Amniotic stem cell (primary cell): ENCODE measurements at regions not wholly inside any gene's neighbourhood (a gene's known extent, or its start where the extent isn't known, plus 50 kb on each side); places are given as distances from the start of the nearest gene placed in this dataset.
"Not testable (repeated sequence)": the region's sequence is repeated elsewhere in the genome, so short reads cannot be mapped to it uniquely, and the experiment has no call there.

ENCODE experiments used
- DNase-seq: peaks from one replicate; lab custom pipeline; 2025; lab: John Stamatoyannopoulos, UW

DNA sequence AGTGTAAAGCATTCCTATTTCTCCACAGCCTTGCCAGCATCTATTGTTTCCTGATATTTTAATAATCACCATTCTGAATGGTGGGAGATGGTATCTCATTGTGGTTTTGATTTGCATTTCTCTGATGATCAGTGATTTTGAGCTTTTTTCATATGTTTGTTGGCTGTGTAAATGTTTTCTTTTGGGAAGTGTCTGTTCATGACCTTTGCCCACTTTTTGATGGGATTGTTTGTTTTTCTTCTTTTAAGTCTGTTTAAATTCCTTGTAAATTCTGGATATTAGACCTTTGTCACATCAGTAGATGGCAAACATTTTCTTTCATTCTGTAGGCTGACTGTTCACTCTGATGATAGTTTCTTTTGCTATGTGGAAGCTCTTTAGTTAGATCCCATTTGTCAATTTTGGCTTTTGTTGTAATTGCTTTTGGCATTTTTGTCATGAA, 461.5 kb upstream of the GCFC2 start:
- DNase-seq, result not testable (repeated sequence)

DNA sequence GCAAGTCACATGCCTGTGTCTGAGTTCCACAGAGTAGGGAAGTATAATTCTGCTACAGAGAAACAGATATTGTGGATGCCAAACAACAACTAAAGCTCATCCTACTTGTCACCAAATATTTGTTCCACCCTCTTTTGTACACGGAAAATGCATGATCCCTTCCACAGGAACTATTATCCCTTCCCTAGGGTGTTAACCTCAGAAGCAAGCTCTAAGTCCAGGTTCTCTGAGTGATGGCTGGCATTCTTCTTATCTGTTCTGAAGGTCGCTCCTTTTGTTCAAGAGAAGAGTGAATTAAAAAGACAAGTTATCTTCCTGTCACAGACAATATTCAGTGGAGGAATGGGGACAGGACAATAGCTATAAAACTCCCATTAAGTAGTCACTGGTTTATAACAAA, 460.1 kb upstream of the GCFC2 start:
- no peak for DNase-seq

DNA sequence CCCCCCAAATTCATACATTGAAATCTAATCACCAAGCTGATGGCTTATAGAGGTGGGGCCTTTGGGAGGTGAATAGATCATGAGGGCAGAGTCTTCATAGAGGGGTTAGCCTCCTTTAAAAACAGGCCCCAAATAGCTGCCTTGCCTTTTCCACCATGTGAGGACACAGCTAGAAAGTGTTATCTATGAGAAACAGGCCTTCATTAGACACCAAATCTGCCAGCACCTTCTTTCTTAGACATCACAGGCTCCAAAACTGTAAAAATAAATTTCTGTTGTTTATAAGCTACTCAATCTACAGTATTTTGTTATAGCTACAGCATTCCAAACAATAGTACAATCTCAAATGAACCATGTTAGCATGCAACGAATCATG, 459.3 kb upstream of the GCFC2 start:
- DNase-seq, result no peak

DNA sequence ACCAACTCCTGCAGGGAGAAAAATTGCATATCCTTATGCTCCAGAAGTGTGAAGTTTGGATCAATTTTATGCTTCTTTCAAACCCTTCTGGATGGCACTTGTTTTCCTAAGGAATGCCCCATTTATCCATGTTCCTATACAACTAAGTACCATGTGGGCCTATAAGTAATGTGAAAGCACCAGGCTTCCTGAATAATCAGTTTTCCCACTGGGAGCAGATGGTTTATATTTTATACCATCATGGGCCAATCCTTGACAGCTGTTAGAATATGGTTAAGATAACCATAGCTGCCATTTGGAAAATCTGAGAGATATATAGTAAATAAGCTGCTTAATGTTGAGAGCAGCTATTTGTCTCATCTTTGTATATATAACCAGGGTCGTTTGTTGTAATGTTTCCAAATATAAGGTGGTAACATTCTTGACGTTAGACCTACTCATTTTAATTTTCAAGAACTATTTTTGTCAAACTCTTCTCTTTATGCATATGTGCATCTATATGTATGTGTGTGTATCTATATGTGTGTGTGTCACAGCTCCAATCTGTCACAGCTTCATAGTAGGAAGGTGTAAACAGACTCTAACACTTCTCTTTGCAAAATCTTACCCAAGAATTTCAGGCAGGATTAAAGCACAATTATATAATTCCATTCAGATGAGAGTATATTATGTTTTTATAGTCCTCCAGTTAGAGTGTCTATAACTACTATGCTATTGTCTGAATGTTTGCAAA, 458.7 kb upstream of the GCFC2 start:
- no peak for DNase-seq

DNA sequence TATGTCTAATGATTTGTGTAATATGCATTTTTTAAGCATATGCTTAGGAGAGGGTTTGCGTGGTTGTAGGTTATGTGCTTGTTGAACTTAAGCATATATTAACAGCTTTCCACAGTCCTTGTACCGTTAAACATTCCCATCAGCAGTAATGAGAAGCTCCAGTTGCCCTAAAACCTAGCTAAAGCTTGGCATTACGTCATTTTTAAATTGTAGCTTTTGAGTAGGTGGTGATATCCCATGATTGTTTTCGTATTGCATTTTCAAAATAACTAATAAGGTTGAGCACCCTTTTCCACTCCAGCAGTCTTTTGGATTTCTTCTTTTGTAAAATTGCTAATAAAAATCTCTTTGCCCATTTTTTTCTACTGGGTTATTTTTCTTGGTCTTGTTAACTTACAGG, 453.1 kb upstream of the GCFC2 start:
- DNase-seq, result no peak

DNA sequence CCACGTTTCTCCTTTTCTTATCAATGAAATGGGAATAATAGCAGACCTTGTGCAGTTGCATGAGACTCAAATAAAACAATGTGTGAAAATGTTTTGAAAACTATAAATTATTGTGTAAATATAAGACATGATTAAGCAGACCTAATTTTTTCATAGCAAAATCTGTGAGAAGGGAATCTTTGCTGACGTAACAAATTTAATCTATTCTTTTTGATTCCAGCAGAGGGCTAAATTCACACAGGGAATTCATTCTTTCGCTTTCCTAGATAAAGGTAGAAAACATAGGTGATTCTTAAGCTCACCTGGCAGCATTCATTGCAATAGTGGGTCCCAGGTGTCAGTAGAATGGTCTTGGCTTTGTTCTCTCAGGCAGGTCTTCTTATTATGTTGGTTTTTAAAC, 450.0 kb upstream of the GCFC2 start:
- no peak for DNase-seq

DNA sequence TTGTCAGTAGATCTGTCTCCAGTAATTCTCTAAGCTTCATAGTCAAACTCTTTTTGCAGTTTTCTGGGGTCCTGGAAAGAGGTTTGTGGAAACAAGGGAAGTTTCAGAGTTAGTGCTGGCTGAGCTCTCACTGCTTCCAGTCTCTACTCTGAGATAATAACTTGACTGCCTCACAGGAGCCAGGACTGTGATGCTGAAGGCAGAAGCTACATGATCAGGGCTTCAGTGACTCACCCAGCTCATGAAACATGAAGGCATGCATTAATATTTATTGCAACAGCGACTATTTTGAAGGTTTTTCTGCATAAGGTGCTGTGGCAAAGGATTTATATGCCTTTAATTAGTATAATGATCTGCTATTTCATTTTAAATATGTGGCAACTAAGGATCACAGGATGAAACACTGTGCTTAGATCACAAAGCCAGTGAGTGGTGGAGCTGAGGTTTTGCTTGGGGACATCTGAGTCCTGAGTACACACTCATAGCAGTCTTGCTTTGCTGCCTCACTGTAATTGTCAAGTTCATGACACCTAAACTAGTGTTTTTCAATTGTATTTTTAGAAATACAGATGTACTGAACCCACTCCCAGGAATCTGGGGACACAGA, 448.4 kb upstream of the GCFC2 start:
- DNase-seq, result no peak

DNA sequence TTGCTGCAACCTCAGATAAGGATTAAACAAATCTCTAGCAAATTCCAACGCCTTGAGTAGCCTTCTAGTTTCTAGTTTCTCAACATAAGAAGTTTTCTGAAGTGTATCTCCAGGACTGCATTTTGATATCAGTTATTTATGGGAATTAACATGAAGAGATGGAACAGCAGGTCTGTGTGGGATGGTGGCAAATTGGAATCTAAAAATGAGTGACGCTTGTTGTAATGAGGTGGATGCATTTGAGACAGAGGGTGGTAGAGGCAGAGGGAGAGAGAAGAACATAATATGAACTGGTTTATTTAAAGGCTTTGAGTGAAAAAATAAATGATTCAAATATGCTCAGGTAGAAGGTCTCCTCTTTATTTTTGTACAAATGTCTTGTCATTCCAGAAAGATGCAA, 446.8 kb upstream of the GCFC2 start:
- DNase-seq, result no peak

- DNase-seq, result no peak
Measured at GRCh38 chr2:76154981-76155380, 444.3 kb upstream of the GCFC2 start.

- DNase-seq, result no peak
Measured at GRCh38 chr2:76149846-76150245, 439.1 kb upstream of the GCFC2 start.

DNA sequence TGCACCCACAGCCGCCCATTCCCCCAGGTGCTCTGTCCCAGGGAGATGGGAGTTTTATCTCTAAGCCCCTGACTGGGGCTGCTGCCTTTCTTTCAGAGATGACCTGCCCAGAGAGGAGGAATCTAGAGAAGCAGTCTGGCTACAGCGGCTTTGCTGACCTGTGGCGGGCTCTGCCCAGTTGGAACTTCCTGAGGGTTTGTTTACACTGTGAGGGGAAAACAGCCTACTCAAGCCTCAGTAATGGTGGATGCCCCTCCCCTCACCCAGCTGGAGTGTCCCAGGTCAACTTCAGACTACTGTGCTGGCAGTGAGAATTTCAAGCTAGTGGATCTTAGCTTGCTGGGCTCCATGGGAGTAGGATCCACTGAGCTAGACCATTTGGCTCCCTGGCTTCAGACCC, 428.6 kb upstream of the GCFC2 start:
- DNase-seq, result not testable (repeated sequence)

DNA sequence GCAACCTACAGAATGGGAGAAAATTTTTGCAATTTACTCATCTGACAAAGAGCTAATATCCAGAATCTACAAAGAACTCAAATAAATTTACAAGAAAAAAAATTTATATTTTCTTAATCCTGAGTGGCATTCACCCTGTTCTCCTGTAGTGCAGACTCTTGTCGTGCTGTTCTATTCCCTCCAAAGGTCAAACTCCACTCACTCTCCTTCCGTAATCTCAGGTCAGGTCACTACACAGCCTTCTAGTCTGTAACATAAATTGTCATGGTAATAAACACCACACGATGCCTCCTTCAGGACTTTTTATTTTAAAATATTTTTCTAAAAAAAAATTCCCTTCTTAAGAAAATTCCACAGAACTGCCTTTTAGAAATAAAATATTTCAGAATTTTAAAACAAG, 417.9 kb upstream of the GCFC2 start:
- DNase-seq, result no peak

DNA sequence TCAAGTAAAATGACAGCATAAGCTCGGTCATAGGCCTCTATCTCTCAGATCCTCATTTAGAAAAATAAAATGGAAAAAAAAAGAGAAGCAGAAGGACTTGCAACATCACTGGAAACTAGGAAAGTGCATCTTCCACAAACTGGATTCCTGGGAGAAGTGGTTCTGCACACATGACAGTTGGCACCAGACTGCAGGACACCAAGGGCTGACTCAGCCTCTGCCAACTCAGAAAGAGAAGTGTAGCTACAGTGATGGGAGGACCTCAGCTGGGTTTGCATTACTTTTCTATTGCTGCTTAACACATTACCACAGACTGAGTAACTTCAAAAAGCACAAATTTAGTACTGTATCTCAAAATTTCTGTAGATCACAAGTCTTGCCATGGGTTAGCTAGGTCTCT, 409.5 kb upstream of the GCFC2 start:
- no peak for DNase-seq

- no peak for DNase-seq
Measured at GRCh38 chr2:76089683-76090082, 379.0 kb upstream of the GCFC2 start.

DNA sequence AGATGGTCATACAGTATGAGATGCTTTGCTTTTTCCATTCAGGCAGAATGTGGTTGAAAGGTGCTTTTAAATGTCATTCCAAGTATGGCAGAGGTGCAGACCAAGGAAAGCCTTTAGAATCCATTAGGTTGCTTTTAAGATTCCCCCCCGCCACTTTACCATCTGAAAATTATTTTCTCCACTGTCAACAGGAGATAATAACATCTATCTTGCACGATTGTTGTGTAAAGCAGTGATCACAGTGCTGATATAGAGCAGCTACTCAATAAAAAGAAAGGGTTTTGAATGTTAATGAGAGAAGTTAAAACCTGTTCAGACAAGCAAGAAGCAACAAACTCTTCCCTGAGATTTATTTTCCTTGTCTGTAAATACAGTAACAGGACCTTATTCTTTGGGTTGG, 372.5 kb upstream of the GCFC2 start:
- no peak for DNase-seq

GRCh38 chr2:76082509-76082908, 371.8 kb upstream of the GCFC2 start:
- no peak for DNase-seq

GRCh38 chr2:76080154-76080553, 369.4 kb upstream of the GCFC2 start:
- no peak for DNase-seq

GRCh38 chr2:76075126-76075525, 364.4 kb upstream of the GCFC2 start:
- DNase-seq, result no peak

DNA sequence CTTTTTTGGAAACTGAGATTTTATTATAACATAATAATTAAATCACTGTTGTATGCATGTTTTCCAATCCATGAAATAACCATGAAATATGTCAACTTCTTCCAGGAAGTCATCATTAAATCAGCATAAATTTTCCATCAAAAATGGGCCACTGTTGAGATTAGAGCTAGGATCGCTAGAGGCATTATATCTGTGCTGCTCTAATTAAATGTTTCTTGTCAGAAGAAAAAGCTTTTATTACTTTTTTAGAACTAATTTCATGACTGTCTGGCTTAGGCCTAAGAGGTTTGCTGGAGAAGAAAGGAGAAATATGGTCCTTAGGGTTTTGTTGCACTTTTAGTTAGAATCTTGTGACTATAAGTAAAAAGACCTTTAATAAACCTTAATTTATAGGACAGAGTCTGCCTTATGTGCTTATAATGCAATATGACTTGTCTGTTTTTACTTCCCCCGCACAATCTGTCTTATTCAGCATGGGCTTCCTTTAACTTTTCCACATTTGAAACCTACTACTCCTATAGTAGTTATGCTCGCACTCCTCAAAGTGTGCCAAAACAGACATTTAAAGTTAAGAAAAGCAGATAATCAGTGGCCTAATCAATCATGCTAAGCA, 363.4 kb upstream of the GCFC2 start:
- DNase-seq, result no peak

- DNase-seq, result no peak
Measured at GRCh38 chr2:76050196-76050595, 339.5 kb upstream of the GCFC2 start.

GRCh38 chr2:76044701-76045100, 334.0 kb upstream of the GCFC2 start:
- DNase-seq, result no peak

- no peak for DNase-seq
Measured at GRCh38 chr2:76039505-76039904, 328.8 kb upstream of the GCFC2 start.

- no peak for DNase-seq
Measured at GRCh38 chr2:76027761-76028160, 317.0 kb upstream of the GCFC2 start.

GRCh38 chr2:76019128-76019527, 308.4 kb upstream of the GCFC2 start:
- no peak for DNase-seq
